Hepatocyte (in vitro differentiated cells): ENCODE measurements at regions not wholly inside any gene's neighbourhood (a gene's known extent, or its start where the extent isn't known, plus 50 kb on each side); places are given as distances from the start of the nearest gene placed in this dataset.

ENCODE experiments used
- CTCF ChIP-seq: fragments of 200-600 bp; sonication (generic); IDR thresholded peaks from 2 replicates; pipeline ENCODE4 v1.5.1; 2016; ENCODE audit warnings: antibody characterized with exemption, mild to moderate bottlenecking; ENCODE audit not compliant: poor library complexity
- EZH2 ChIP-seq: fragments of 200-600 bp; sonication (generic); IDR thresholded peaks from 2 replicates; pipeline ENCODE4 v1.6.1; 2016; ENCODE audit warnings: antibody characterized with exemption, mild to moderate bottlenecking, borderline replicate concordance
- EZH2phosphoT487 ChIP-seq: fragments of 200-600 bp; sonication (generic); IDR thresholded peaks from one replicate; pipeline ENCODE4 v1.6.1; 2018; ENCODE audit warnings: antibody characterized with exemption, mild to moderate bottlenecking, low read depth, moderate library complexity; ENCODE audit not compliant: unreplicated experiment, severe bottlenecking

- no peak for TF ChIP-seq CTCF
- no peak for TF ChIP-seq EZH2
- no peak for TF ChIP-seq EZH2phosphoT487
Measured at GRCh38 chr7:67301667-67302066, 305.0 kb downstream of the TYW1 start.
